HG02759 (cell line): ENCODE measurements at regions not wholly inside any gene's neighbourhood (a gene's known extent, or its start where the extent isn't known, plus 50 kb on each side); places are given as distances from the start of the nearest gene placed in this dataset.
"Not testable (repeated sequence)": the region's sequence is repeated elsewhere in the genome, so short reads cannot be mapped to it uniquely, and the experiment has no call there.

Experiments used
- ATAC-seq: cut with Tn5 transposase; IDR thresholded peaks from one replicate; pipeline ENCODE4 v1.9.1; 2021; ENCODE audit warnings: mild to moderate bottlenecking, moderate library complexity; ENCODE audit not compliant: unreplicated experiment

DNA sequence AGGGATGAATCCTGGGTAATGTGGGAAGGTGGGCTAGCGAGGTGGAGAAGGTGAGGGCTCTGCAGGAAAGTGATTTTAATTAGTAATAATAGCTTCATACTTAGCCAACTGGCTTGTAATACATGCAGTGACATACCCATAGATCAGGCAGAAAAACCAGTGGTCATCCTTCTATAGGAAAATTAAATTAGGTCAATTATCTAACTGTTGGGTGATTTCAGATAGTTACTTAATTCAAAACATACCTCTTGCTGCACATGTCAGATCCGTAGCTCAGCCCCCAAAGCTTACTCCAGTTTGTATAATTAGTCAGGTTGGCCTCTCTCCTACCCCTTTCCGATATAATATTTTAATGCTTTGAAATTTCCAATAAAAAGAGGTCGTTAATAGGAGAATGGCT lies 137.0 kb downstream of the TMEM114 start:
- ATAC-seq: no peak

GRCh38 chr16:8452941-8453340 lies 137.4 kb downstream of the TMEM114 start:
- no peak for ATAC-seq

DNA sequence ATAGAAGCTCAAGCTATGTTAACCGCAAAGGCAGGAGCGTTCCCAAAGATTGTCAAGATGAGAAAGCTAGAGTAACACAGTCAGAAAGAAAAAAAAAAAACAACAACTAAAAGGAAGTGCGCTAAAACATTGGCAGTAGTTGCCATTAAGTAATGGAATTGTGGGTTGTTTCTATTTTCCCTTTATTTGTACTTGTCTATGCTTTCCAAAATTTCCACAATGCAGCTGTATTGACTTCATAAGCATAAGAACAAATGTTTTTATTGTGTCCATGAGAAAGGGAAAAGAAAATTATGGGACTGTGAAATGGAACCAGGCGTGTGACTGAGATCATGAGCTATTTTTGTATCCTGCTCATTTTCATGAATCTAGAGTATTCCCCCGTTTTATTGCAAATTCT lies 153.4 kb downstream of the TMEM114 start:
- ATAC-seq: no peak

- no peak for ATAC-seq
Observed at GRCh38 chr16:8431783-8432182, 158.5 kb downstream of the TMEM114 start.

DNA sequence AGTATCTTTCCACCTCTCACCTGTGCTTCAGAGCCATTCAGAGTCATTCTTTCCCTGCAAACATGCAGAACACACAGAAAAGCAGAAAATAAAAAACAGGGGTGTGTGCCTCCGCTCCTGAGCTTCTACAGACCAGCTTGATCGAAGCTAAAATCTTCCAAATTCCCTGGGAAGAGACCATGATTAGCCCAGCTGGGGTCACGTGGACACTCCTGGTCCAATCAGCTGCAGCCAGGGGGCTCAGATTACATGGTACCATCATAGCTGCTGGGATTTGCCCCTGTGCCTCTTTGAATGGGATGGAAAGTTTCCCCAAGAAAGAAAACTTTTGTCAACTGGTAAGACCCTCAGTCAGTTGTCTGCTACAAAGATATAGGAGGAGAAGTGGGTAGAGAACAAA lies 159.9 kb downstream of the TMEM114 start:
- ATAC-seq: no peak

DNA sequence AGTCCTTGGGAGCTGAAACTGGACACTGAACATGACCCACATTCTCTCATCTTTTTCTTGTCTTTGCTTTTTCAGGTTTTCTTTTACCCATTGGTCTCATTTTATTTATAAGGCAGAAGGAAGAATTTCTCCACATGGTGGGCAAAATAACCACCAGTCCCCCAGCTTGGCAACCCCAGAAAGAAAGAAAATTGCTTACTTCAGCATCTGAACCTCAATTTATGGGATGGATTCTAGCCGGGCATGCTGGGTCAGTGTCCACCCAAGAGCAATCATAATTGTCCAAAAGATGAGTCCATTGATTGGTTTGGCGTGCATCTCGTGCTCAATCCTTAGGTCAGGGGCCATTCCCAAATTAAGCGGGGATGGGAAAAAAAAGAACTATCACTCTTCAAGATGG lies 163.7 kb downstream of the TMEM114 start:
- ATAC-seq: no peak

DNA sequence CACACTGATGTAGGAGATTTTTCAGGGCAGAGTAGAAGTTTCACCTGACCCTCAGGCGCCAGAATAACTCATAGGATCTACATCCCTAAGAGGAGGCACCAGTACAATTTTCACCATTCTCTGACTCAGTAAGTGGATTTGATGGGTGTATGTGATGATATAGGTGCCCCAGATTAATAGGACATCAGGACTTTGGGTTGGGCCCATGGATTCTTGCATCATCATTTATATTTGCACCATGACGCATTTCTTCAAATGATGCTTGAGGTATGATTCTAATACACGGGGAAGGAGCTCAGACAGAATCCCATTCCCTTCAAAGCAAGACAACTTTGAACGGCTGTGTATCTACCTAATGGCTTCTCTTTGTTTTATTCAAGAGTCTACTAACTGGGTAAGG lies 173.2 kb downstream of the TMEM114 start:
- ATAC-seq: no peak

- no peak for ATAC-seq
Observed at GRCh38 chr16:8408855-8409567, 181.3 kb downstream of the TMEM114 start.

- ATAC-seq: no peak
Observed at GRCh38 chr16:8407351-8407750, 183.0 kb downstream of the TMEM114 start.

DNA sequence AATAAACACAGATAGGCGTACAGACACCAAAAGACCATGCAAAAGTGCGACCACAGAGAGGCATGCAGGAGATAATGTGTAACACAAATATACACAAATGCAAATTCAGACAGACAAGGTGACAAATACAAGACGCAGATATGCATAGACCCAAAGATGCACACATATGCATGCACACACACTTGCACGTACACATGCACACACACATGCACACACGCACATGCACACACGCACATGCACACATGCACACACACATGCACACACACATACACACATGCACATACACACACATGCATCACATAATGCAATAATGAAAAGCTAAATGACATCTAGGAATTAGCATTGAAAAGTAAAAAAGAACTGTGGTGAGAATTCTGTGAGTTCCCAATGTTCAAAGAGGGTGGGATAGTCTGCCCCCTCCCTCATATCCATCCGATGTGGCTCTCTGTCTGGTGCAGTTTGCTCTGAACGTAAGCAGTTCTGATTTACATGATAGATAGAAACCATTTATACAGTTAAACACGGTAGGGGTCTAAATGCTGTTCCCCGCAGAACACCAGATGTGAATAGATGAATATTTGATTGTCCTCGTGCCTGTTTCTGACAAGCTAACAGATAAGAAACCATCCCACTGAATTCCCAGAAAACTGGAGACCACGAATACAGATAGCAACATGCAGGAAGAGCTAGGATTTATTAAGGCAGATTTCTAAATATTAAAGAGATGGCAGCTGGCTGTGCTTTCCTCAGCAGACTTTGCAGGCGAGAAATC lies 186.1 kb downstream of the TMEM114 start:
- ATAC-seq: no peak

GRCh38 chr16:8402981-8403843 lies 187.1 kb downstream of the TMEM114 start:
- ATAC-seq: no peak

DNA sequence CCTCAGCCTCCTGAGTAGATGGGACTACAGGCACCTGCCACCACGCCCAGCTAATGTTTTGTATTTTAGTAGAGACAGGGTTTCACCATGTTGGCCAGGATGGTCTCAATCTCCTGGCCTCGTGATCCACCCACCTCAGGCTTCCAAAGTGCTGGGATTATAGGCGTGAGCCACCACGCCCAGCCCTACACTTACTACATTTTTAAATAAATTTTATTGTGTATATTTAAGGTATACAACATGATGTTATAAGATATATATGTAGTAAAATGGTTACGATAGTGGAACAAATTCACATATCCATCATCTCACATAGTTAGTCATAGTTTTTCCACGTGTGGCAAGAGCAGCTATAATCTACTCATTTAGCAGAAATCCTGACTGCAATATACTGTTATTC lies 189.6 kb downstream of the TMEM114 start:
- not testable (repeated sequence) for ATAC-seq

DNA sequence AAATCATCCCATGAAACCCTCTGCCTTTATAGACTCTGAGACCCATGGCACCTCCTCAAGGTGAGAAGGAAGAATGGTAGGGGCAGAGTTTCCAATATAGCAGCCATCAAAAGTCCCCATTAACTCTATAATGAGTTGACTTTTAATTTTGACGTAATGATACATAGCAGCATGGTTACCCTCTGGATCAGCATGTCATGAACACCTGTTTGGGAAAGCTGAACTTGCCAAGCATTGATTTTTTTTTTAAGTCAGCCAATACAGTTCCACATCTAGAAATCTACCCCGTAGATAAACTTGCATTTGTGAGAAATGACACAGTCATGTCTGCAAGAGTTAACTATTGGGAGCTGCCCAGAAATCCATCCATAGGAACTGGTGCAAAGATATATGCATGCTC lies 191.8 kb downstream of the TMEM114 start:
- no peak for ATAC-seq

GRCh38 chr16:8397223-8397622 lies 193.1 kb downstream of the TMEM114 start:
- ATAC-seq: no peak

GRCh38 chr16:8396463-8396862 lies 193.8 kb downstream of the TMEM114 start:
- no peak for ATAC-seq

DNA sequence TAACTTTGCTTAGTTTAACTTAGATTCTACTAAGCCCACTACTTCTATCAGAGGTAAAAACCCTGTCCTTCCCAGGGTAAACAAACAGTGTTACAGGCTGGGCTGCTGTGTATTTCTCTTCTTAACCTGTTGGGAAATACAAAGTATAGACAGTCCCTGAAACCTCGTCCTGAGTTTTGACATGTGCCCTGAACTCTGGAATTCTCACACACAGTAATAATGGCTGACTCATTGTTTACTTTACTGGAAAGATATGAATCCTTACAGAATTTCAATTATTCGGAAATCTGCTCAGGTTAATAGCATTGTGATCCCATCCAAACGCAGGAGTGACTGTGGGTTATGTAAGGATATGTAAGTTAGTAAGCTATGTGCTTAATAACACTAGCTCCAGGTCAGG lies 199.1 kb downstream of the TMEM114 start:
- no peak for ATAC-seq

DNA sequence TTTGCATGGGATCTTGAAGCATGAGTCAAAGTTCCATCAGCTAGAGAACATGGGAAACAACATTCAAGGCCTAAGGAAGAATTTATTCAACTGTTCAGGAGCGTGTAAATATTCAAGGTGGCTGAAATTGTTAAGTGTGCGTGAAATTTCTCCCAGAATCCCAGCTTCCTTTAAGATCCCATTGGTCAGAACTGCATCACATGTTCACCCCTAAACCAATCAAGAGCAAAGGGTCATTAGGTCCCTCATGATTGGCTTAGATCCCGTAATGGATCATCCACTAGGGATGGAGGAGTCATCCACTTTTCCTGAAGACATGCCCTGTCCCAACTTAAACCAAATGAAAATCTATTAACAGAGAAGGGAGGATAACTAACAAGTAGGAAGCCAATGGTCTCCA lies 201.6 kb downstream of the TMEM114 start:
- ATAC-seq: no peak

DNA sequence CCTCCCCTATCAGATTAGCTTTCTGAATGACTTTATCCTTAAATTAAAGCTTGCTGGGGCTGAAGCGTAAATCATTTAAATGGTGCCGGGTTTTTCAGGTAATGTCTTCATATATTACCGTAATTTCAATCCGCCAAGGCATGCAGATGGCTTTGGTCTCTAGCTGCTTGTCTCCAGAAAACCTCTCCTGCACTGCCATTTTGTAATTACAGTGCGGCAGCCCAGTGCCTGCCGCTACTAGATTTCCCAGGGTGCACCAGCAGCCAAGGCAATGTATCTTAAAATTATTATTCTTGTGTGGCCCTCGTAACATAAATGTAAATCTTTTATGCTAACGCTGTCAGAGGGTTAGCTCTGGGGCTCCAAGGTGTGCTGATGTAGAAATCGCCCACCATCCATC lies 208.5 kb downstream of the TMEM114 start:
- ATAC-seq: no peak

- ATAC-seq: no peak
Observed at GRCh38 chr16:8380311-8380710, 210.0 kb downstream of the TMEM114 start.

DNA sequence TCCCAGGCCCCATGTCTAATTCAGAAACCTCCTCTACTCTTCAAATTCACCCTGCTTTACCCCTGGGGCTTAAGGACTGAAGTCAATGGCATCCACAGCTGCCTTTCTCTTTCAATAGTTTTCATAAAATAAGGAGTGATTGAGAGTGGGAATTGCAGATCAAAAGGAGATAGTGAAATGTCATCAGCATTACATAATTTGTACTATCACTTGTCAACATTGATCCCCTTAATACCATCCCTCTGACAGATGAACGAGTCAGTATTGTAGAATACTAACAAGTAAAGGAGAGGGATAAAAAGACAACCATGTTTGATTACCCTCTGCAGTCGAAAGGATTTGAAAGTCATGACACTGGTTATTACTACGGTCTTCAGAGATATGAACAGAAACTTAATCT lies 212.4 kb downstream of the TMEM114 start:
- ATAC-seq: no peak

- ATAC-seq: no peak
Observed at GRCh38 chr16:8376858-8377257, 213.5 kb downstream of the TMEM114 start.

GRCh38 chr16:8376430-8376829 lies 213.9 kb downstream of the TMEM114 start:
- no peak for ATAC-seq
